HepG2 (cell line): ENCODE measurements at regions not wholly inside any gene's neighbourhood (a gene's known extent, or its start where the extent isn't known, plus 50 kb on each side); places are given as distances from the start of the nearest gene placed in this dataset.

ENCODE experiments used
- ELF3 ChIP-seq: IDR thresholded peaks from 2 replicates; pipeline ENCODE4 v1.6.1; 2016; ENCODE audit warnings: missing genetic modification reagents, missing compliant biosample characterization
- FOSL1 ChIP-seq: sonication (generic); formaldehyde crosslinking; IDR thresholded peaks from 2 replicates; pipeline ENCODE4 v1.9.0; 2021; ENCODE audit warnings: missing genetic modification reagents, borderline replicate concordance
- HDAC2 ChIP-seq: sonication (generic); formaldehyde crosslinking; IDR thresholded peaks from 2 replicates; pipeline ENCODE4 v1.4.0; 2020; ENCODE audit warnings: missing genetic modification reagents
- HOXA3 ChIP-seq: sonication (generic); formaldehyde crosslinking; IDR thresholded peaks from 2 replicates; pipeline ENCODE4 v1.5.0; 2020; ENCODE audit warnings: missing genetic modification reagents
- KLF6 ChIP-seq: IDR thresholded peaks from 2 replicates; pipeline ENCODE4 v1.8.0; 2016; ENCODE audit warnings: missing biosample characterization, missing genetic modification reagents
- MAZ ChIP-seq, 2 experiments: sonication (generic) in 1 of 2; formaldehyde crosslinking in 1 of 2; IDR thresholded peaks; 2 replicates each; pipeline versions ENCODE4 v1.5.0 to v1.6.1; 2012 to 2020; ENCODE audit warnings: low read depth in 2 of 2, mild to moderate bottlenecking in 2 of 2, borderline replicate concordance in 1 of 2, improper control_type of control experiment in 1 of 2, low read length in 1 of 2, missing genetic modification reagents in 1 of 2, moderate library complexity in 1 of 2
- MIER2 ChIP-seq: IDR thresholded peaks from 2 replicates; pipeline ENCODE4 v1.6.1; 2016; ENCODE audit warnings: missing biosample characterization, missing genetic modification reagents
- MTA1 ChIP-seq: sonication (generic); formaldehyde crosslinking; IDR thresholded peaks from 2 replicates; pipeline ENCODE4 v1.4.0; 2020; ENCODE audit warnings: missing genetic modification reagents, mild to moderate bottlenecking, borderline replicate concordance
- NR2F2 ChIP-seq: IDR thresholded peaks from 2 replicates; pipeline ENCODE4 v1.6.1; 2012; ENCODE audit warnings: low read depth, inconsistent platforms, borderline replicate concordance
- PPARG ChIP-seq: conservative IDR thresholded peaks from 2 replicates; pipeline ENCODE4 v1.6.1; 2016; ENCODE audit warnings: missing biosample characterization, missing genetic modification reagents
- RFX3 ChIP-seq: IDR thresholded peaks from 2 replicates; pipeline ENCODE4 v1.6.1; 2016; ENCODE audit warnings: missing biosample characterization, missing genetic modification reagents
- TCF7 ChIP-seq: sonication (generic); IDR thresholded peaks from 2 replicates; pipeline ENCODE4 v1.6.1; 2016; ENCODE audit warnings: antibody characterized with exemption, low read depth
- TEAD3 ChIP-seq: optimal IDR thresholded peaks from 2 replicates; pipeline ENCODE3; 2016; ENCODE audit warnings: borderline replicate concordance
- ZBTB1 ChIP-seq: sonication (generic); formaldehyde crosslinking; IDR thresholded peaks from 2 replicates; pipeline ENCODE4 v1.4.0; 2020; ENCODE audit warnings: missing genetic modification reagents, borderline replicate concordance
- ZBTB20 ChIP-seq: sonication (generic); formaldehyde crosslinking; IDR thresholded peaks from 2 replicates; pipeline ENCODE4 v1.8.1; 2023; ENCODE audit warnings: missing genetic modification reagents, low read depth, mild to moderate bottlenecking, borderline replicate concordance
- ZNF331 ChIP-seq: sonication (generic); formaldehyde crosslinking; IDR thresholded peaks from 2 replicates; pipeline ENCODE4 v1.4.0; 2020; ENCODE audit warnings: missing genetic modification reagents
- ZNF333 ChIP-seq: sonication (generic); formaldehyde crosslinking; IDR thresholded peaks from 2 replicates; pipeline ENCODE4 v1.4.0; 2020; ENCODE audit warnings: mild to moderate bottlenecking, missing genetic modification reagents, borderline replicate concordance
- ZNF512 ChIP-seq: sonication (generic); formaldehyde crosslinking; IDR thresholded peaks from 2 replicates; pipeline ENCODE4 v1.4.0; 2020; ENCODE audit warnings: mild to moderate bottlenecking, missing genetic modification reagents
- ZNF713 ChIP-seq: sonication (generic); formaldehyde crosslinking; IDR thresholded peaks from 2 replicates; pipeline ENCODE4 v1.4.0; 2020; ENCODE audit warnings: mild to moderate bottlenecking, missing genetic modification reagents
- ZNF746 ChIP-seq: sonication (generic); formaldehyde crosslinking; IDR thresholded peaks from 2 replicates; pipeline ENCODE4 v1.8.0; 2022; ENCODE audit warnings: mild to moderate bottlenecking, missing genetic modification reagents
- ZNF781 ChIP-seq: sonication (generic); formaldehyde crosslinking; IDR thresholded peaks from 2 replicates; pipeline ENCODE4 v1.5.1; 2020; ENCODE audit warnings: borderline replicate concordance, mild to moderate bottlenecking, missing genetic modification reagents; ENCODE audit errors: not compliant biosample characterization
- TF ChIP-seq, protein P1 (sequence below): sonication (generic); formaldehyde crosslinking; IDR thresholded peaks from 2 replicates; pipeline ENCODE4 v1.5.1; 2020; ENCODE audit warnings: mild to moderate bottlenecking, missing genetic modification reagents
- TF ChIP-seq, protein P2 (sequence below): sonication (generic); formaldehyde crosslinking; IDR thresholded peaks from 2 replicates; pipeline ENCODE4 v1.4.0; 2020; ENCODE audit warnings: missing genetic modification reagents

GRCh38 chr20:53734006-53734688 lies 140.5 kb upstream of the ZNF217 start (continued):
- no peak for TF ChIP-seq ZBTB1
- TF ChIP-seq ZNF781 (CRISPR knock-in tag): no peak
- TF ChIP-seq, protein P1, sequence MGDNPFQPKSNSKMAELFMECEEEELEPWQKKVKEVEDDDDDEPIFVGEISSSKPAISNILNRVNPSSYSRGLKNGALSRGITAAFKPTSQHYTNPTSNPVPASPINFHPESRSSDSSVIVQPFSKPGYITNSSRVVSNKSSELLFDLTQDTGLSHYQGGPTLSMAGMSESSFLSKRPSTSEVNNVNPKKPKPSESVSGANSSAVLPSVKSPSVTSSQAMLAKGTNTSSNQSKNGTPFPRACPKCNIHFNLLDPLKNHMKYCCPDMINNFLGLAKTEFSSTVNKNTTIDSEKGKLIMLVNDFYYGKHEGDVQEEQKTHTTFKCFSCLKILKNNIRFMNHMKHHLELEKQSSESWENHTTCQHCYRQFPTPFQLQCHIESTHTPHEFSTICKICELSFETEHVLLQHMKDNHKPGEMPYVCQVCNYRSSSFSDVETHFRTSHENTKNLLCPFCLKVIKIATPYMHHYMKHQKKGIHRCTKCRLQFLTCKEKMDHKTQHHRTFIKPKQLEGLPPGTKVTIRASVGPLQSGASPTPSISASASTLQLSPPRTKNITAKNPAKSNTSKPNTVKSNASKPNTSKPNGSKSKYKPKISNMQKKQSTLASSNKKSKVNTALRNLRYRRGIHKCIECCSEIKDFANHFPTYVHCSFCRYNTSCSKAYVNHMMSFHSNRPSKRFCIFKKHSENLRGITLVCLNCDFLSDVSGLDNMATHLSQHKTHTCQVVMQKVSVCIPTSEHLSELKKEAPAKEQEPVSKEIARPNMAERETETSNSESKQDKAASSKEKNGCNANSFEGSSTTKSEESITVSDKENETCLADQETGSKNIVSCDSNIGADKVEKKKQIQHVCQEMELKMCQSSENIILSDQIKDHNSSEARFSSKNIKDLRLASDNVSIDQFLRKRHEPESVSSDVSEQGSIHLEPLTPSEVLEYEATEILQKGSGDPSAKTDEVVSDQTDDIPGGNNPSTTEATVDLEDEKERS (CRISPR knock-in tag): no peak
- TF ChIP-seq HDAC2 (CRISPR knock-in tag): peak; percentile 35; the same call in 1 of the 2 replicates
- TF ChIP-seq TEAD3: peak; percentile 20
- TF ChIP-seq FOSL1: no peak
- no peak for TF ChIP-seq TCF7
- TF ChIP-seq MTA1: no peak
- no peak for TF ChIP-seq ZNF333 (CRISPR knock-in tag)
- no peak for TF ChIP-seq KLF6 (CRISPR knock-in tag)
- no peak for TF ChIP-seq ZBTB20 (CRISPR knock-in tag)
- TF ChIP-seq ZNF331 (CRISPR knock-in tag): 0 out of 2 replicates have a peak, but pooled peaks have one; percentile 24
- TF ChIP-seq, protein P2, sequence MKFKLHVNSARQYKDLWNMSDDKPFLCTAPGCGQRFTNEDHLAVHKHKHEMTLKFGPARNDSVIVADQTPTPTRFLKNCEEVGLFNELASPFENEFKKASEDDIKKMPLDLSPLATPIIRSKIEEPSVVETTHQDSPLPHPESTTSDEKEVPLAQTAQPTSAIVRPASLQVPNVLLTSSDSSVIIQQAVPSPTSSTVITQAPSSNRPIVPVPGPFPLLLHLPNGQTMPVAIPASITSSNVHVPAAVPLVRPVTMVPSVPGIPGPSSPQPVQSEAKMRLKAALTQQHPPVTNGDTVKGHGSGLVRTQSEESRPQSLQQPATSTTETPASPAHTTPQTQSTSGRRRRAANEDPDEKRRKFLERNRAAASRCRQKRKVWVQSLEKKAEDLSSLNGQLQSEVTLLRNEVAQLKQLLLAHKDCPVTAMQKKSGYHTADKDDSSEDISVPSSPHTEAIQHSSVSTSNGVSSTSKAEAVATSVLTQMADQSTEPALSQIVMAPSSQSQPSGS (CRISPR knock-in tag): no peak
- TF ChIP-seq PPARG (CRISPR knock-in tag): 0 out of 2 replicates have a peak, but pooled peaks have one; percentile 32
- 0 out of 2 replicates have a peak, but pooled peaks have one; percentile 34 for TF ChIP-seq MIER2 (CRISPR knock-in tag)
- no peak for TF ChIP-seq MAZ (IDR thresholded peaks at IDR 0.05; ENCODE audit: borderline replicate concordance, low read depth, low read length)
- TF ChIP-seq MAZ (CRISPR knock-in tag; IDR thresholded peaks at IDR 0.05; ENCODE audit: low read depth): no peak
- TF ChIP-seq RFX3: no peak
- TF ChIP-seq ELF3 (CRISPR knock-in tag): no peak
- no peak for TF ChIP-seq NR2F2
- no peak for TF ChIP-seq ZNF746 (CRISPR knock-in tag)
- no peak for TF ChIP-seq HOXA3 (CRISPR knock-in tag)
- no peak for TF ChIP-seq ZNF512 (CRISPR knock-in tag)
- TF ChIP-seq ZNF713 (CRISPR knock-in tag): no peak
